ENCODE measurements at regions not wholly inside any gene's neighbourhood (a gene's known extent, or its start where the extent isn't known, plus 50 kb on each side); places are given as distances from the start of the nearest gene placed in this dataset.
"Not testable (repeated sequence)": the region's sequence is repeated elsewhere in the genome, so short reads cannot be mapped to it uniquely, and the experiment has no call there.

- in situ Hi-C loops (cut with MboI; ENCODE audit: low sequenced_read_pairs, unreplicated experiment); DNase-seq (ENCODE audit: low spot score): not testable (repeated sequence)
Observed at GRCh38 chr2:111530239-111530965, 353.6 kb downstream of the ANAPC1 start.

GRCh38 chr2:111532682-111533556 lies 351.1 kb downstream of the ANAPC1 start:
- DNase-seq (ENCODE audit: low spot score); in situ Hi-C loops (cut with MboI; ENCODE audit: low sequenced_read_pairs, unreplicated experiment): not testable (repeated sequence)

GRCh38 chr2:111533557-111534247 lies 350.3 kb downstream of the ANAPC1 start:
- DNase-seq (ENCODE audit: low spot score); in situ Hi-C loops (cut with MboI; ENCODE audit: low sequenced_read_pairs, unreplicated experiment): not testable (repeated sequence)

- in situ Hi-C loops (cut with MboI; ENCODE audit: low sequenced_read_pairs, unreplicated experiment): no loop called here
- DNase-seq (ENCODE audit: low spot score): no peak
Observed at GRCh38 chr2:111534910-111535352, 349.1 kb downstream of the ANAPC1 start.

GRCh38 chr2:111535404-111535803 lies 348.6 kb downstream of the ANAPC1 start:
- TF ChIP-seq CTCF (IDR thresholded peaks at IDR 0.05; ENCODE audit: borderline replicate concordance, control extremely low read depth, extremely low read depth, insufficient read depth, missing control alignments): no peak
- in situ Hi-C loops (cut with MboI; ENCODE audit: low sequenced_read_pairs, unreplicated experiment): no loop called here
- DNase-seq (ENCODE audit: low spot score): no peak

More at GRCh38 chr2:111534910-111535352, 349.1 kb downstream of the ANAPC1 start:
- TF ChIP-seq CTCF (IDR thresholded peaks at IDR 0.05; ENCODE audit: borderline replicate concordance, control extremely low read depth, extremely low read depth, insufficient read depth, missing control alignments): no peak

- DNase-seq (ENCODE audit: low spot score): no peak
- TF ChIP-seq CTCF (IDR thresholded peaks at IDR 0.05; ENCODE audit: borderline replicate concordance, control extremely low read depth, extremely low read depth, insufficient read depth, missing control alignments): no peak
- in situ Hi-C loops (cut with MboI; ENCODE audit: low sequenced_read_pairs, unreplicated experiment): no loop called here
Observed at GRCh38 chr2:111537078-111537655, 346.8 kb downstream of the ANAPC1 start.

GRCh38 chr2:111539991-111540390 lies 344.0 kb downstream of the ANAPC1 start:
- DNase-seq (ENCODE audit: low spot score); in situ Hi-C loops (cut with MboI; ENCODE audit: low sequenced_read_pairs, unreplicated experiment): not testable (repeated sequence)

GRCh38 chr2:111542120-111542774 lies 341.7 kb downstream of the ANAPC1 start:
- DNase-seq (ENCODE audit: low spot score); in situ Hi-C loops (cut with MboI; ENCODE audit: low sequenced_read_pairs, unreplicated experiment): not testable (repeated sequence)

GRCh38 chr2:111544006-111544405 lies 340.0 kb downstream of the ANAPC1 start:
- in situ Hi-C loops (cut with MboI; ENCODE audit: low sequenced_read_pairs, unreplicated experiment); DNase-seq (ENCODE audit: low spot score): not testable (repeated sequence)

- in situ Hi-C loops (cut with MboI; ENCODE audit: low sequenced_read_pairs, unreplicated experiment); DNase-seq (ENCODE audit: low spot score): not testable (repeated sequence)
Observed at GRCh38 chr2:111545723-111546431, 338.1 kb downstream of the ANAPC1 start.

GRCh38 chr2:111546578-111546977 lies 337.4 kb downstream of the ANAPC1 start:
- in situ Hi-C loops (cut with MboI; ENCODE audit: low sequenced_read_pairs, unreplicated experiment): not testable (repeated sequence)

GRCh38 chr2:111549174-111549573 lies 334.8 kb downstream of the ANAPC1 start:
- DNase-seq (ENCODE audit: low spot score); in situ Hi-C loops (cut with MboI; ENCODE audit: low sequenced_read_pairs, unreplicated experiment): not testable (repeated sequence)

More at GRCh38 chr2:111546578-111546977, 337.4 kb downstream of the ANAPC1 start:
- DNase-seq (ENCODE audit: low spot score): not testable (repeated sequence)

- DNase-seq (ENCODE audit: low spot score): not testable (repeated sequence)
Observed at GRCh38 chr2:111551428-111551827, 332.6 kb downstream of the ANAPC1 start.

More at GRCh38 chr2:111551428-111551827, 332.6 kb downstream of the ANAPC1 start:
- in situ Hi-C loops (cut with MboI; ENCODE audit: low sequenced_read_pairs, unreplicated experiment): not testable (repeated sequence)
